ENCODE measurements at regions not wholly inside any gene's neighbourhood (a gene's known extent, or its start where the extent isn't known, plus 50 kb on each side); places are given as distances from the start of the nearest gene placed in this dataset.

- peaks cover 28 to 34% of the 10 kb centered on the region in 2 experiments for H3K4me1 ChIP-seq (ENCODE audit: control insufficient read depth in 1 of 2, insufficient read depth in 2 of 2, low read length in 2 of 2)
- no peaks in the 10 kb centered on the region for H3K79me2 ChIP-seq (ENCODE audit: insufficient read depth, low read length)
- DNase-seq (ENCODE audit: low read depth, low spot score), result no peak
- no peak for ATAC-seq
- H3K9me3 ChIP-seq (ENCODE audit: control insufficient read depth in 1 of 2, insufficient read depth in 1 of 2, low read depth in 1 of 2, low read length in 2 of 2), result no peaks in the 10 kb centered on the region
- no peaks in the 10 kb centered on the region for H3K27me3 ChIP-seq (ENCODE audit: insufficient read depth, low read length)
- intact Hi-C loops (cut with micrococcal nuclease), result no loop called here
- no TSS peak for BruUV-seq (replicated peaks)
- TF ChIP-seq REST (IDR thresholded peaks at IDR 0.05; ENCODE audit: low read depth), result no peak
- TF ChIP-seq ZFX (IDR thresholded peaks at IDR 0.05), result no peak
- TF ChIP-seq SP1 (IDR thresholded peaks at IDR 0.05; ENCODE audit: low read depth), result no peak
- TF ChIP-seq CEBPB (IDR thresholded peaks at IDR 0.05; ENCODE audit: low read depth), result no peak
- no peak for TF ChIP-seq CBX3 (IDR thresholded peaks at IDR 0.05; ENCODE audit: low read depth)
- no peak for TF ChIP-seq TCF7L2 (IDR thresholded peaks at IDR 0.05; ENCODE audit: borderline replicate concordance, extremely low read depth, insufficient read depth, insufficient read length)
- TF ChIP-seq, protein P1, sequence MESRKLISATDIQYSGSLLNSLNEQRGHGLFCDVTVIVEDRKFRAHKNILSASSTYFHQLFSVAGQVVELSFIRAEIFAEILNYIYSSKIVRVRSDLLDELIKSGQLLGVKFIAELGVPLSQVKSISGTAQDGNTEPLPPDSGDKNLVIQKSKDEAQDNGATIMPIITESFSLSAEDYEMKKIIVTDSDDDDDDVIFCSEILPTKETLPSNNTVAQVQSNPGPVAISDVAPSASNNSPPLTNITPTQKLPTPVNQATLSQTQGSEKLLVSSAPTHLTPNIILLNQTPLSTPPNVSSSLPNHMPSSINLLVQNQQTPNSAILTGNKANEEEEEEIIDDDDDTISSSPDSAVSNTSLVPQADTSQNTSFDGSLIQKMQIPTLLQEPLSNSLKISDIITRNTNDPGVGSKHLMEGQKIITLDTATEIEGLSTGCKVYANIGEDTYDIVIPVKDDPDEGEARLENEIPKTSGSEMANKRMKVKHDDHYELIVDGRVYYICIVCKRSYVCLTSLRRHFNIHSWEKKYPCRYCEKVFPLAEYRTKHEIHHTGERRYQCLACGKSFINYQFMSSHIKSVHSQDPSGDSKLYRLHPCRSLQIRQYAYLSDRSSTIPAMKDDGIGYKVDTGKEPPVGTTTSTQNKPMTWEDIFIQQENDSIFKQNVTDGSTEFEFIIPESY (IDR thresholded peaks at IDR 0.05; ENCODE audit: extremely low read depth, insufficient replicate concordance, low read length), result no peak
- TF ChIP-seq ZNF274 (IDR thresholded peaks at IDR 0.05; ENCODE audit: low read depth, low read length), result no peak
- TF ChIP-seq, protein P2, sequence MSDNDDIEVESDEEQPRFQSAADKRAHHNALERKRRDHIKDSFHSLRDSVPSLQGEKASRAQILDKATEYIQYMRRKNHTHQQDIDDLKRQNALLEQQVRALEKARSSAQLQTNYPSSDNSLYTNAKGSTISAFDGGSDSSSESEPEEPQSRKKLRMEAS (IDR thresholded peaks at IDR 0.05), result no peak
- no peak for TF ChIP-seq YY1 (IDR thresholded peaks at IDR 0.05; ENCODE audit: extremely low read depth, insufficient replicate concordance, low read depth, low read length)
- no peak for TF ChIP-seq ELF1 (IDR thresholded peaks at IDR 0.05; ENCODE audit: borderline replicate concordance, low read depth)
- no peak for TF ChIP-seq ATF3 (IDR thresholded peaks at IDR 0.05)
- no peak for TF ChIP-seq SIN3A (IDR thresholded peaks at IDR 0.05; ENCODE audit: low read depth)
- TF ChIP-seq POLR2AphosphoS5 (IDR thresholded peaks at IDR 0.05; ENCODE audit: low read depth, low read length), result no peak
- no peak for TF ChIP-seq EZH2phosphoT487 (IDR thresholded peaks at IDR 0.05; ENCODE audit: borderline replicate concordance)
- no peak for TF ChIP-seq FOSL1 (IDR thresholded peaks at IDR 0.05; ENCODE audit: low read depth)
- no peak for TF ChIP-seq CTCF (IDR thresholded peaks at IDR 0.05 in 2 of 3, conservative IDR thresholded peaks at IDR 0.05 in 1 of 3; ENCODE audit: borderline replicate concordance in 1 of 3, insufficient read depth in 1 of 3, low read depth in 2 of 3, low read length in 2 of 3)
- no peak for TF ChIP-seq EGR1 (IDR thresholded peaks at IDR 0.05; ENCODE audit: low read depth)
- no peak overlapping the region for H3K27ac ChIP-seq (ENCODE audit: low read depth, low read length)
- POLR2A ChIA-PET, result no interaction called here
- no peaks in the 10 kb centered on the region for H4K20me1 ChIP-seq (ENCODE audit: insufficient read depth)
- H3K9me2 ChIP-seq (ENCODE audit: insufficient read depth), result no peaks in the 10 kb centered on the region
- H3K4me2 ChIP-seq (ENCODE audit: low read length), result no peak overlapping the region
- RAD21 ChIA-PET (ENCODE audit: low non-redundant PET in 1 of 2, low total read pairs in 2 of 2, uncharacterized antibody in 2 of 2, unreplicated experiment in 2 of 2), result no interaction called here
- H3K36me3 ChIP-seq (ENCODE audit: control insufficient read depth in 1 of 2, insufficient read depth in 2 of 2, low read length in 2 of 2), result no peaks in the 10 kb centered on the region
- H3K4me3 ChIP-seq (replicated peaks in 1 of 2; ENCODE audit: low read depth in 1 of 2, low read length in 2 of 2), result no peak overlapping the region
- H2AFZ ChIP-seq (ENCODE audit: low read depth, low read length, poor library complexity, severe bottlenecking), result no peak overlapping the region
- CTCF ChIA-PET, result no interaction called here
- H3K9ac ChIP-seq (ENCODE audit: low read length), result no peak overlapping the region
Measured at GRCh38 chr6:147712841-147713240, 204.4 kb downstream of the SAMD5 start.
